Muscle of back (tissue), 3 donors: ENCODE measurements at regions not wholly inside any gene's neighbourhood (a gene's known extent, or its start where the extent isn't known, plus 50 kb on each side); places are given as distances from the start of the nearest gene placed in this dataset.

ENCODE experiments used
- DNase-seq, 3 donors: peaks; one replicate each; pipeline versions ENCODE4 v3.0.0 to v3.0.0-alpha.2; 2013

DNA sequence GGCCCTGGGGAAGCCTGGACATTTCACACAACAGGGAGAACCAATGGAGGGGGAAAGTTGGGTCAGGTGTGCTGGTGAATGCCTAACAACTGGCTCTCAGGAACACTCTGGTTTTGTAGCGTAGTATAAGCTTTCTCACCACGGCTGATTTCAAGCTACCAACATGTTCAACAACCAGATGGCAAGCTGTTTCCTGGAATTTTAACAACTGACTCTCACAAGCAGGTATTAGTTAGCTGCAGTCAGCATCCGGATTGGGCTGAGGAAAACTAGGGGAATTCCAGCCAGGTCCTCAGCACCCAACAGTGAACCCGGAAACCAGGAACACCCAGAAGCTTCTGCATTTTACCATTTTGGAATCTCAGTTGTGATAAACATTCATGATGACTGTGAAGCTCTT is 162.3 kb upstream of the CAMK1G start:
- DNase-seq, result no peak

GRCh38 chr1:209421978-209422680 is 161.4 kb upstream of the CAMK1G start:
- DNase-seq, result peak in 1 of 3 donors; percentile 46

GRCh38 chr1:209425959-209426358 is 157.6 kb upstream of the CAMK1G start:
- no peak for DNase-seq

DNA sequence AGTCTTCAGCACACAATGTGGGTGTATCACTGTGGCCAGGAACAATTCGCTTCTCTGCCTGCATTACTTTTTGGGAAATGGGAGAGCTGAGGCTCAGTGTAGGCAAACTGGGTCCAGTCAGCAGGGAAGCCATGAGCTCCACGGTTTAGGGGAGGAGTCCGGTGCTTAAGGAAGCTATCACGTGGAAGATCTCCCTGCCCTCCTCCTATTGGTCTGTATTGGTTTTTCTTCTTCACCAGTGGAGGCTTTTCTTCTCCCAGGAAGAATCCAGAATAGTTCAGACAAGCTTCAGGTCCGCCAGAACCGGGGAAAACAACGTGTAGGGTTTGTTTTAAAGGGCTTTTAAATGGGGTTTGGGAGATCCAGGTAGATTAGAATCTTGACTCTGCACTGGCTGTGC is 156.2 kb upstream of the CAMK1G start:
- no peak for DNase-seq

GRCh38 chr1:209427811-209428210 is 155.7 kb upstream of the CAMK1G start:
- no peak for DNase-seq

- no peak for DNase-seq
Observed at GRCh38 chr1:209428241-209428921, 155.1 kb upstream of the CAMK1G start.

DNA sequence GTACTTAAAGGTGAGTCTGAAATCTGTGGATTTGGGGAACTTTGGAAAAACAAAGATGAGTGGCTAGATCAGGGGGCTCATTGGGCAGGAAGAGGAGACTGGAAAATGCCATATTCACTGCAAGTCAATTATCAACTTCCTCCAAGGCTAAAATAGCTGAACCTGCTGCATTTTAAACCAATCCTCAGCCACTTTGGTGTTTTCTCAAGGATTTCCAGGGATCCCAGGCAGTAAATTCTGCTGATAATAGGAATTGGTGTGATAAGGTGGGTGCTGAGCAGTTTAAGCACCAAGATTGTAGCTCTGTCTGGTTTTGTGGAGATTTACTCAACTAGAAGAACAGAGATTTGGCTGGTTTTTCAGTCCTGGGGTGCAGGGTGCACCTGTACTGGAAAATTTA is 153.9 kb upstream of the CAMK1G start:
- no peak for DNase-seq

GRCh38 chr1:209430107-209430506 is 153.4 kb upstream of the CAMK1G start:
- no peak for DNase-seq

GRCh38 chr1:209430821-209431259 is 152.7 kb upstream of the CAMK1G start:
- no peak for DNase-seq

DNA sequence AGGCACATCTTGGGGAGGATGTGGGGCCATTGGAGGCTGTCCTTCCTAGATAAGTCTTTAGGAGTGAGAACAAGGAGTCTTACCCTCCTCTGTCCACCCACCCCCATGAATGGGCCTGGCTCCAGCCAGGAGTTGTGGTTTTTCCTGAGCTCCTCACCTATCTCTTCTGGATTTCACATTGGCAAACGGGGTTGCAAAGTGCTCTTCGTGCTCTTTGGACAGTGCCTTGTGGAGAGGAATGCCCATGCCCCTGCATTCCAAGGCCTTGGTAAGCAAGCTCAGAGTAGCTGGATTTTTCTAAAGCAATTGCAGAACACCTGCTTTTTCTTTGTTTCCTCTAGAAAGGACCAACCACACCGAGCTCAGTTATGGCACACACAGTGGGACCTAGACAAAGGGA is 152.1 kb upstream of the CAMK1G start:
- DNase-seq, result no peak

DNA sequence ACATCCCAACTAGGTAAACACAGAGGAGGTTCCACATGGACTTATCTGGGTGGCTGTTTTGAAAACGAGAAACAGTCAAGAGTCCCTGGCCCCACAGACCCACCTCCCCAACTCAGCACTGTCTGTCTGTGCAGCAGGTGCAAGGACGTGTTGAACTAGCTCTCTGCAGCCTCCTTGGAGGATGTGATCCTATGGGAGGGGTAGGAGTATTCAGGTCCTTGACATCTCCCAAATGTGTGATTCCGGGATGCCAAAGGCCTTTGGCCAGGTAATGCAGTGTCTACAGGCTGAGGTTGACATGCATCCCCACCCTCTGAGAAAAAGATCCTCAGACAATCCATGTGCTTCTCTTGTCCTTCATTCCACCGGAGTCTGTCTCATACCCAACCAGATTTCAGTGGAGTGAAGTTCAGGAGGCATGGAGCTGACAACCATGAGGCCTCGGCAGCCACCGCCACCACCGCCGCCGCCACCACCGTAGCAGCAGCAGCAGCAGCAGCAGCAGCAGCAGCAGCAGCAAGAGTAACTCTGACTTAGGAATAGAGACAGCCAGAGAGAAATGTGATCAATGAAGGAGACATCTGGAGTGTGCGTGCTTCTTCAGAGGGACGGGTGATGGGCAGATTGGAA is 151.6 kb upstream of the CAMK1G start:
- DNase-seq, result no peak

GRCh38 chr1:209432443-209432825 is 151.1 kb upstream of the CAMK1G start:
- no peak for DNase-seq

- DNase-seq, result no peak
Observed at GRCh38 chr1:209433649-209434031, 149.9 kb upstream of the CAMK1G start.

- DNase-seq, result no peak
Observed at GRCh38 chr1:209434066-209434465, 149.4 kb upstream of the CAMK1G start.

DNA sequence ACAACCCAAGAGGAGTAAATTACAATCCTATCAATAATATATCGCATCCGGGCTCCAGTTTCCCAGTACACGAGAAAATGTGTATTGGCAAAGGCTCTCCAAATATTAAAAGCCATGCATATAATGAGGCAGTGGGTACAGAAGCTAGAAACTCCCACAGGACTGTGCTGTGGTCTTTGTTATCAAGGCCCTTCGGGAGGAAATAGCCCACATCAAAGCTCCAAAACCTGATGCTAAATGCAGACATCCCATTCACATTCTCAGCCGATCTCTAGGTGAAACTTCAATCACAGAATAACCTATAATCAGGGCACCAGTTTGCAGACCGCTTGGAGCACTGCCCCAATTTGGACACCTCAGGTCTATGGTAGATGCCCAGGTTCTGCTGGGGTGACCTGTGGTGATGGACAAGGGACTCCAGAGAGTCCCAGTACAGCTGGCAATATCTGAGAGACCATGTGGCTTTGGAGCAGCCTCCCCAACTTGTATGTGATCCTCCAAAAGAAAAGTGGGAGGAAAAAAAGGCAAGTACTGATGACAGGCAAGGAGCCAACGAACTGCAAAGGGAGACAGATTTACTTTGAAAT is 148.8 kb upstream of the CAMK1G start:
- no peak for DNase-seq

GRCh38 chr1:209435654-209436566 is 147.6 kb upstream of the CAMK1G start:
- DNase-seq, result peak; percentile 59 to 78 (median 70)

GRCh38 chr1:209439828-209440227 is 143.7 kb upstream of the CAMK1G start:
- no peak for DNase-seq

- DNase-seq, result no peak
Observed at GRCh38 chr1:209443361-209443931, 140.1 kb upstream of the CAMK1G start.

GRCh38 chr1:209443975-209444651 is 139.4 kb upstream of the CAMK1G start:
- no peak for DNase-seq

- no peak for DNase-seq
Observed at GRCh38 chr1:209444961-209445360, 138.6 kb upstream of the CAMK1G start.

- DNase-seq, result no peak
Observed at GRCh38 chr1:209445576-209445975, 137.9 kb upstream of the CAMK1G start.
